K562 (cell line): ENCODE measurements at regions not wholly inside any gene's neighbourhood (a gene's known extent, or its start where the extent isn't known, plus 50 kb on each side); places are given as distances from the start of the nearest gene placed in this dataset.
A peak's percentile ranks its signal among the peaks of the same experiment; 100 is the strongest.

Experiments used
- ATAC-seq: fragments of 200-7000 bp; cut with Tn5 transposase; 3 replicates; pipeline ENCODE4 v1.9.1; 2020; ENCODE audit warnings: moderate library complexity
- BruUV-seq: library from RNA; stranded (reverse); fragments of 400-500 nt; replicated peaks from 2 replicates; lab custom pipeline; 2021; lab: Mats Ljungman, UMichigan
- CTCF ChIA-PET: fragments of 300-600 bp; formaldehyde crosslinking; extraction: SDS; loops from one replicate; lab custom pipeline; 2021; ENCODE audit warnings: low intra/inter-chr PET ratio; lab: Yijun Ruan, JAX
- POLR2A ChIA-PET: fragments of 300-600, 350-650 bp; sonication (Branson Sonifier 250); formaldehyde crosslinking; extraction: SDS; loops from one replicate; lab custom pipeline; 2021; ENCODE audit warnings: antibody characterized with exemption, inconsistent platforms; lab: Yijun Ruan, JAX
- DNase-seq, 4 experiments: peaks; one replicate each; pipeline versions ENCODE4 v3.0.0 to v3.0.0-alpha.2; 2011 to 2018; ENCODE audit warnings: low spot score in 3 of 4, mixed read lengths in 3 of 4; ENCODE audit errors: extremely low read depth in 1 of 4
- FAIRE-seq: peaks from 2 replicates; lab custom pipeline; 2011; peaks lifted over from hg19 to GRCh38; lab: Jason Lieb, UNC
- H2AFZ ChIP-seq: 2 replicates; pipeline ENCODE4 v1.6.0; 2011; ENCODE audit warnings: low read depth, low read length, control low read depth, inconsistent platforms
- H3K27ac ChIP-seq: fragments of 200-600 bp; 3 replicates; pipeline ENCODE4 v1.8.0; 2011; ENCODE audit warnings: low read depth, mild to moderate bottlenecking, control low read depth, inconsistent platforms, low read length, moderate library complexity, mixed read lengths; ENCODE audit errors: extremely low read depth
- H3K27me3 ChIP-seq, 2 experiments: fragments of 300-600 bp in 1 of 2; 2 replicates in 1 of 2; 3 replicates in 1 of 2; pipeline versions ENCODE4 v1.6.0 to v1.8.0; 2011; ENCODE audit warnings: inconsistent platforms in 2 of 2, low read length in 2 of 2, mild to moderate bottlenecking in 1 of 2, mixed read lengths in 1 of 2, moderate library complexity in 1 of 2; ENCODE audit not compliant: control insufficient read depth in 2 of 2, insufficient read depth in 2 of 2
- H3K36me3 ChIP-seq: fragments of 300-600 bp; 3 replicates; pipeline ENCODE4 v1.8.0; 2011; ENCODE audit warnings: mild to moderate bottlenecking, low read length, inconsistent platforms; ENCODE audit not compliant: control insufficient read depth, insufficient read depth
- H3K4me1 ChIP-seq, 2 experiments: fragments of 200-600 bp in 1 of 2; replicated peaks in 1 of 2; 2 replicates in 1 of 2; 3 replicates in 1 of 2; pipeline versions ENCODE4 v1.5.1 to v1.8.0; 2011; ENCODE audit warnings: inconsistent platforms in 2 of 2, low read length in 2 of 2, mild to moderate bottlenecking in 1 of 2, mixed read lengths in 1 of 2, moderate library complexity in 1 of 2; ENCODE audit not compliant: control insufficient read depth in 2 of 2, insufficient read depth in 2 of 2
- H3K4me2 ChIP-seq: 2 replicates; pipeline ENCODE4 v1.6.1; 2011; ENCODE audit warnings: low read length, control low read depth, inconsistent platforms, mixed read lengths; ENCODE audit not compliant: insufficient read depth
- H3K4me3 ChIP-seq: fragments of 200-600 bp; sonication (generic), shearing (Covaris generic); 2 replicates; pipeline ENCODE4 v1.5.1; 2016; ENCODE audit warnings: control low read depth, inconsistent platforms
- H3K79me2 ChIP-seq: fragments of 200-600 bp; 3 replicates; pipeline ENCODE4 v1.8.0; 2011; ENCODE audit warnings: low read length, inconsistent platforms; ENCODE audit not compliant: control insufficient read depth, insufficient read depth
- H3K9ac ChIP-seq, 2 experiments: 2 replicates each; pipeline versions ENCODE4 v1.6.0 to v1.6.1; 2011; ENCODE audit warnings: low read depth in 2 of 2, low read length in 2 of 2, control low read depth in 1 of 2, inconsistent platforms in 1 of 2, mild to moderate bottlenecking in 1 of 2, mixed read lengths in 1 of 2; ENCODE audit not compliant: insufficient read depth in 1 of 2
- H3K9me1 ChIP-seq: one replicate; pipeline ENCODE4 v1.6.0; 2011; ENCODE audit warnings: inconsistent platforms, mild to moderate bottlenecking, low read length, moderate library complexity; ENCODE audit not compliant: control insufficient read depth, insufficient read depth
- H3K9me3 ChIP-seq: replicated peaks from 2 replicates; pipeline ENCODE4 v1.5.1; 2011; ENCODE audit warnings: low read depth, low read length, inconsistent platforms; ENCODE audit not compliant: control insufficient read depth, insufficient read depth
- H4K20me1 ChIP-seq: replicated peaks from 2 replicates; pipeline ENCODE4 v1.6.1; 2011; ENCODE audit warnings: low read length, inconsistent platforms, mixed read lengths; ENCODE audit not compliant: control insufficient read depth, insufficient read depth
- ESRRA ChIP-seq: fragments of 450-650 bp; IDR thresholded peaks from 2 replicates; pipeline ENCODE4 v1.6.1; 2014; ENCODE audit warnings: low read depth, mild to moderate bottlenecking, moderate library complexity, borderline replicate concordance
- STAT5B ChIP-seq: fragments of 250-450 bp; sonication (Bioruptor Pico); IDR thresholded peaks from 2 replicates; pipeline ENCODE4 v1.8.0; 2021; ENCODE audit warnings: mild to moderate bottlenecking, inconsistent platforms
- TBL1XR1 ChIP-seq, 2 experiments: IDR thresholded peaks; 2 replicates each; pipeline ENCODE4 v1.6.1; 2012; ENCODE audit warnings: improper control_type of control experiment in 2 of 2, low read length in 2 of 2, mild to moderate bottlenecking in 1 of 2
- TRIM24 ChIP-seq, 2 experiments: fragments of 450-650 bp; IDR thresholded peaks; 2 replicates each; pipeline ENCODE4 v1.6.1; 2016
- ZBTB1 ChIP-seq: sonication (generic); formaldehyde crosslinking; IDR thresholded peaks from 2 replicates; pipeline ENCODE4 v1.8.1; 2023; ENCODE audit warnings: missing genetic modification reagents, low read depth, mild to moderate bottlenecking, borderline replicate concordance
- ZMIZ1 ChIP-seq, 2 experiments: fragments of 150-350 bp in 1 of 2; IDR thresholded peaks; 2 replicates each; pipeline ENCODE4 v1.6.1; 2012 to 2016; ENCODE audit warnings: low read depth in 2 of 2, low read length in 2 of 2, mild to moderate bottlenecking in 1 of 2, moderate library complexity in 1 of 2
- ZNF12 ChIP-seq: sonication (generic); formaldehyde crosslinking; IDR thresholded peaks from 2 replicates; pipeline ENCODE4 v1.4.0; 2020; ENCODE audit warnings: mild to moderate bottlenecking, missing genetic modification reagents
- ZNF280B ChIP-seq: fragments of 250-450 bp; sonication (Bioruptor Pico); IDR thresholded peaks from 2 replicates; pipeline ENCODE4 v1.5.1; 2021; ENCODE audit warnings: mild to moderate bottlenecking
- WGBS: fragments of 100-300 bp; shearing (Covaris generic); methylation state at CpG from one replicate; pipeline ENCODE4 v1.1.6; 2016; ENCODE audit warnings: low coverage, mixed read lengths; ENCODE audit not compliant: insufficient coverage; ENCODE audit errors: missing lambda C conversion rate; 5-methylcytosine and 5-hydroxymethylcytosine counted together
- in situ Hi-C: fragments of 300-500 bp; cut with MboI; formaldehyde crosslinking; loops from 4 replicates; pipeline ENCODE4 v1.15.0; 2018; ENCODE audit warnings: inconsistent platforms, mixed read lengths
- intact Hi-C: fragments of 100-400 bp; cut with micrococcal nuclease; formaldehyde crosslinking; loops from 2 replicates; pipeline ENCODE4 v1.14.2; 2022
- TF ChIP-seq, protein P1 (sequence below): fragments of 450-650 bp; formaldehyde crosslinking; IDR thresholded peaks from 2 replicates; pipeline ENCODE4 v1.4.0; 2020; ENCODE audit warnings: mild to moderate bottlenecking, mixed read lengths
- TF ChIP-seq, protein P2 (sequence below): fragments of 250-450 bp; sonication (Bioruptor Pico); IDR thresholded peaks from 2 replicates; pipeline ENCODE4 v1.4.0; 2020; ENCODE audit warnings: mild to moderate bottlenecking, moderate library complexity
- TF ChIP-seq, protein P3 (sequence below): fragments of 450-650 bp; formaldehyde crosslinking; IDR thresholded peaks from 2 replicates; pipeline ENCODE4 v1.4.0; 2022; ENCODE audit warnings: missing genetic modification characterization

DNA sequence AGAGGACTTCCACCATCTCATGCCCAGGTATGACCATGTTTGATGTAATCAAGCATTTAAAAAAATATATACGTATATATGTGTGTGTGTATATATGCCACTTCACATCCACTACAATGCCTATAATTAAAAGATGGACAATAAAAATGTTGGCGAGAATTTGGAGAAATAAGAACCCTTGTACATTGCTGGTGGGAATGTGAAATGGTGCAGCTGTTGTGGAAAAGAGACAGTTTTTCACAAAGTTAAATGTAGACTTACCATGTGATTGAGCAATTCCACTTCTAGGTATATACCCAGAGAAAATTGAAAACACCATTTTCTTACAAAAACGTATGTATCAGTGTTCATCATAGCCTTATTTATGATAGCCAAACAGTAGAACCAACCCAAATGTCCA lies 229.2 kb upstream of the WWC1 start (continued):
- TF ChIP-seq, protein P1, sequence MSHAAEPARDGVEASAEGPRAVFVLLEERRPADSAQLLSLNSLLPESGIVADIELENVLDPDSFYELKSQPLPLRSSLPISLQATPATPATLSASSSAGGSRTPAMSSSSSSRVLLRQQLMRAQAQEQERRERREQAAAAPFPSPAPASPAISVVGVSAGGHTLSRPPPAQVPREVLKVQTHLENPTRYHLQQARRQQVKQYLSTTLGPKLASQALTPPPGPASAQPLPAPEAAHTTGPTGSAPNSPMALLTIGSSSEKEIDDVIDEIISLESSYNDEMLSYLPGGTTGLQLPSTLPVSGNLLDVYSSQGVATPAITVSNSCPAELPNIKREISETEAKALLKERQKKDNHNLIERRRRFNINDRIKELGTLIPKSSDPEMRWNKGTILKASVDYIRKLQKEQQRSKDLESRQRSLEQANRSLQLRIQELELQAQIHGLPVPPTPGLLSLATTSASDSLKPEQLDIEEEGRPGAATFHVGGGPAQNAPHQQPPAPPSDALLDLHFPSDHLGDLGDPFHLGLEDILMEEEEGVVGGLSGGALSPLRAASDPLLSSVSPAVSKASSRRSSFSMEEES (CRISPR knock-in tag) = no peak
- TF ChIP-seq ESRRA (no peak), STAT5B (CRISPR knock-in tag) (no peak), ZMIZ1 (IDR thresholded peaks at IDR 0.05; ENCODE audit: low read depth in 2 of 2, low read length in 2 of 2) (no peak)
- TF ChIP-seq, all 486 proteins: peak for 0

GRCh38 chr5:168064457-168064856 lies 227.0 kb upstream of the WWC1 start:
- FAIRE-seq (peak; percentile 49), DNase-seq (no peak), ATAC-seq (no peak)
- Histone ChIP-seq H3K36me3 (no peaks in the 10 kb centered on the region), H3K4me1 (no peaks in the 10 kb centered on the region), H3K27me3 (no peaks in the 10 kb centered on the region), H3K9me1 (no peaks in the 10 kb centered on the region), H3K9me3 (no peaks in the 10 kb centered on the region), H4K20me1 (no peaks in the 10 kb centered on the region), H3K79me2 (no peaks in the 10 kb centered on the region), H3K4me2 (no peak overlapping the region), H2AFZ (no peak overlapping the region), H3K4me3 (no peak overlapping the region), H3K9ac (no peak overlapping the region), H3K27ac (no peak overlapping the region)
- ChIA-PET CTCF (no interaction called here), POLR2A (no interaction called here)
- intact Hi-C loops (no loop called here), in situ Hi-C loops (no loop called here)
- 4% methylated on average over 5 of the region's 5 CpGs for WGBS
- no TSS peak for BruUV-seq
- TF ChIP-seq ZNF280B (CRISPR knock-in tag) (no peak), ZNF12 (CRISPR knock-in tag) (no peak), ZBTB1 (CRISPR knock-in tag) (no peak), TBL1XR1 (IDR thresholded peaks at IDR 0.05; ENCODE audit: low read length in 2 of 2) (no peak), TRIM24 (IDR thresholded peaks at IDR 0.05) (no peak)
- TF ChIP-seq, protein P2, sequence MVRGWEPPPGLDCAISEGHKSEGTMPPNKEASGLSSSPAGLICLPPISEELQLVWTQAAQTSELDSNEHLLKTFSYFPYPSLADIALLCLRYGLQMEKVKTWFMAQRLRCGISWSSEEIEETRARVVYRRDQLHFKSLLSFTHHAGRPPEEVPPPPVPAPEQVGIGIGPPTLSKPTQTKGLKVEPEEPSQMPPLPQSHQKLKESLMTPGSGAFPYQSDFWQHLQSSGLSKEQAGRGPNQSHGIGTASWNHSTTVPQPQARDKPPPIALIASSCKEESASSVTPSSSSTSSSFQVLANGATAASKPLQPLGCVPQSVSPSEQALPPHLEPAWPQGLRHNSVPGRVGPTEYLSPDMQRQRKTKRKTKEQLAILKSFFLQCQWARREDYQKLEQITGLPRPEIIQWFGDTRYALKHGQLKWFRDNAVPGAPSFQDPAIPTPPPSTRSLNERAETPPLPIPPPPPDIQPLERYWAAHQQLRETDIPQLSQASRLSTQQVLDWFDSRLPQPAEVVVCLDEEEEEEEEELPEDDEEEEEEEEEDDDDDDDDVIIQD = no peak
- TF ChIP-seq, protein P3, sequence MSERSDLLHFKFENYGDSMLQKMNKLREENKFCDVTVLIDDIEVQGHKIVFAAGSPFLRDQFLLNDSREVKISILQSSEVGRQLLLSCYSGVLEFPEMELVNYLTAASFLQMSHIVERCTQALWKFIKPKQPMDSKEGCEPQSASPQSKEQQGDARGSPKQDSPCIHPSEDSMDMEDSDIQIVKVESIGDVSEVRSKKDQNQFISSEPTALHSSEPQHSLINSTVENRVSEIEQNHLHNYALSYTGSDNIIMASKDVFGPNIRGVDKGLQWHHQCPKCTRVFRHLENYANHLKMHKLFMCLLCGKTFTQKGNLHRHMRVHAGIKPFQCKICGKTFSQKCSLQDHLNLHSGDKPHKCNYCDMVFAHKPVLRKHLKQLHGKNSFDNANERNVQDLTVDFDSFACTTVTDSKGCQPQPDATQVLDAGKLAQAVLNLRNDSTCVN = no peak
